ENCODE measurements at regions not wholly inside any gene's neighbourhood (a gene's known extent, or its start where the extent isn't known, plus 50 kb on each side); places are given as distances from the start of the nearest gene placed in this dataset.
"Not testable (repeated sequence)": the region's sequence is repeated elsewhere in the genome, so short reads cannot be mapped to it uniquely, and the experiment has no call there.

GRCh38 chr9:106467865-106468164 is 395.2 kb upstream of the ZNF462 start:
- no peaks in the 10 kb centered on the region for H3K27me3 ChIP-seq (ENCODE audit: control insufficient read depth in 2 of 2, insufficient read depth in 2 of 2, low read length in 2 of 2)
- H3K9ac ChIP-seq (ENCODE audit: low read depth in 1 of 2, low read length in 2 of 2), result no peak overlapping the region
- H3K4me1 ChIP-seq (ENCODE audit: control insufficient read depth in 2 of 2, insufficient read depth in 2 of 2, low read length in 2 of 2), result no peaks in the 10 kb centered on the region
- no peaks in the 10 kb centered on the region for H3K36me3 ChIP-seq (ENCODE audit: control insufficient read depth in 2 of 2, insufficient read depth in 2 of 2, low read length in 2 of 2)
- no peaks in the 10 kb centered on the region for H3K9me3 ChIP-seq (ENCODE audit: control insufficient read depth in 2 of 2, low read length in 2 of 2)
- H3K27ac ChIP-seq (ENCODE audit: low read depth in 2 of 2, low read length in 2 of 2), result no peak overlapping the region
- no peak overlapping the region for H3K4me3 ChIP-seq (ENCODE audit: low read length in 2 of 2)

GRCh38 chr9:106468431-106468830 is 394.5 kb upstream of the ZNF462 start:
- no peaks in the 10 kb centered on the region for H3K27me3 ChIP-seq (ENCODE audit: control insufficient read depth in 2 of 2, insufficient read depth in 2 of 2, low read length in 2 of 2)
- no peak overlapping the region for H3K9ac ChIP-seq (ENCODE audit: low read depth in 1 of 2, low read length in 2 of 2)
- no peak overlapping the region for H3K27ac ChIP-seq (ENCODE audit: low read depth in 2 of 2, low read length in 2 of 2)
- H3K36me3 ChIP-seq (ENCODE audit: control insufficient read depth in 2 of 2, insufficient read depth in 2 of 2, low read length in 2 of 2), result no peaks in the 10 kb centered on the region
- H3K4me1 ChIP-seq (ENCODE audit: control insufficient read depth in 2 of 2, insufficient read depth in 2 of 2, low read length in 2 of 2), result no peaks in the 10 kb centered on the region
- H3K4me3 ChIP-seq (ENCODE audit: low read length in 2 of 2), result no peak overlapping the region
- no peaks in the 10 kb centered on the region for H3K9me3 ChIP-seq (ENCODE audit: control insufficient read depth in 2 of 2, low read length in 2 of 2)

GRCh38 chr9:106478312-106478711 is 384.7 kb upstream of the ZNF462 start:
- H3K9ac ChIP-seq (ENCODE audit: low read depth in 1 of 2, low read length in 2 of 2), result no peak overlapping the region

GRCh38 chr9:106478727-106479126 is 384.2 kb upstream of the ZNF462 start:
- Histone ChIP-seq H3K27ac (ENCODE audit: low read depth in 2 of 2, low read length in 2 of 2) (no peak overlapping the region), H3K36me3 (ENCODE audit: control insufficient read depth in 2 of 2, insufficient read depth in 2 of 2, low read length in 2 of 2) (no peaks in the 10 kb centered on the region), H3K4me3 (ENCODE audit: low read length in 2 of 2) (no peak overlapping the region), H3K4me1 (ENCODE audit: control insufficient read depth in 2 of 2, insufficient read depth in 2 of 2, low read length in 2 of 2) (no peaks in the 10 kb centered on the region), H3K9me3 (ENCODE audit: control insufficient read depth in 2 of 2, low read length in 2 of 2) (no peaks in the 10 kb centered on the region), H3K9ac (ENCODE audit: low read depth in 1 of 2, low read length in 2 of 2) (no peak overlapping the region), H3K27me3 (ENCODE audit: control insufficient read depth in 2 of 2, insufficient read depth in 2 of 2, low read length in 2 of 2) (no peaks in the 10 kb centered on the region)

More at GRCh38 chr9:106478312-106478711, 384.7 kb upstream of the ZNF462 start:
- Histone ChIP-seq H3K27me3 (ENCODE audit: control insufficient read depth in 2 of 2, insufficient read depth in 2 of 2, low read length in 2 of 2) (no peaks in the 10 kb centered on the region), H3K4me3 (ENCODE audit: low read length in 2 of 2) (no peak overlapping the region), H3K27ac (ENCODE audit: low read depth in 2 of 2, low read length in 2 of 2) (no peak overlapping the region), H3K4me1 (ENCODE audit: control insufficient read depth in 2 of 2, insufficient read depth in 2 of 2, low read length in 2 of 2) (no peaks in the 10 kb centered on the region), H3K36me3 (ENCODE audit: control insufficient read depth in 2 of 2, insufficient read depth in 2 of 2, low read length in 2 of 2) (no peaks in the 10 kb centered on the region), H3K9me3 (ENCODE audit: control insufficient read depth in 2 of 2, low read length in 2 of 2) (no peaks in the 10 kb centered on the region)

- no peak overlapping the region for H3K4me3 ChIP-seq (ENCODE audit: low read length in 2 of 2)
- no peaks in the 10 kb centered on the region for H3K9me3 ChIP-seq (ENCODE audit: control insufficient read depth in 2 of 2, low read length in 2 of 2)
- no peaks in the 10 kb centered on the region for H3K4me1 ChIP-seq (ENCODE audit: control insufficient read depth in 2 of 2, insufficient read depth in 2 of 2, low read length in 2 of 2)
- H3K27ac ChIP-seq (ENCODE audit: low read depth in 2 of 2, low read length in 2 of 2), result no peak overlapping the region
- H3K36me3 ChIP-seq (ENCODE audit: control insufficient read depth in 2 of 2, insufficient read depth in 2 of 2, low read length in 2 of 2), result no peaks in the 10 kb centered on the region
- H3K9ac ChIP-seq (ENCODE audit: low read depth in 1 of 2, low read length in 2 of 2), result no peak overlapping the region
- H3K27me3 ChIP-seq (ENCODE audit: control insufficient read depth in 2 of 2, insufficient read depth in 2 of 2, low read length in 2 of 2), result no peaks in the 10 kb centered on the region
These were observed 383.3 kb upstream of the ZNF462 start for GRCh38 chr9:106479679-106480078.

GRCh38 chr9:106481013-106481609 is 381.9 kb upstream of the ZNF462 start:
- H3K36me3 ChIP-seq (ENCODE audit: control insufficient read depth in 2 of 2, insufficient read depth in 2 of 2, low read length in 2 of 2), result no peaks in the 10 kb centered on the region
- H3K9ac ChIP-seq (ENCODE audit: low read depth in 1 of 2, low read length in 2 of 2), result no peak overlapping the region
- no peaks in the 10 kb centered on the region for H3K4me1 ChIP-seq (ENCODE audit: control insufficient read depth in 2 of 2, insufficient read depth in 2 of 2, low read length in 2 of 2)
- H3K4me3 ChIP-seq (ENCODE audit: low read length in 2 of 2), result no peak overlapping the region
- H3K27ac ChIP-seq (ENCODE audit: low read depth in 2 of 2, low read length in 2 of 2), result no peak overlapping the region
- no peaks in the 10 kb centered on the region for H3K27me3 ChIP-seq (ENCODE audit: control insufficient read depth in 2 of 2, insufficient read depth in 2 of 2, low read length in 2 of 2)
- no peaks in the 10 kb centered on the region for H3K9me3 ChIP-seq (ENCODE audit: control insufficient read depth in 2 of 2, low read length in 2 of 2)

- no peaks in the 10 kb centered on the region for H3K4me1 ChIP-seq (ENCODE audit: control insufficient read depth in 2 of 2, insufficient read depth in 2 of 2, low read length in 2 of 2)
- no peaks in the 10 kb centered on the region for H3K27me3 ChIP-seq (ENCODE audit: control insufficient read depth in 2 of 2, insufficient read depth in 2 of 2, low read length in 2 of 2)
- H3K9me3 ChIP-seq (ENCODE audit: control insufficient read depth in 2 of 2, low read length in 2 of 2), result no peaks in the 10 kb centered on the region
- H3K36me3 ChIP-seq (ENCODE audit: control insufficient read depth in 2 of 2, insufficient read depth in 2 of 2, low read length in 2 of 2), result no peaks in the 10 kb centered on the region
- H3K4me3 ChIP-seq (ENCODE audit: low read length in 2 of 2), result no peak overlapping the region
- H3K27ac ChIP-seq (ENCODE audit: low read depth in 2 of 2, low read length in 2 of 2), result no peak overlapping the region
- H3K9ac ChIP-seq (ENCODE audit: low read depth in 1 of 2, low read length in 2 of 2), result no peak overlapping the region
These were observed 380.2 kb upstream of the ZNF462 start for GRCh38 chr9:106482733-106483132.

GRCh38 chr9:106486685-106487084 is 376.3 kb upstream of the ZNF462 start:
- Histone ChIP-seq H3K27me3 (ENCODE audit: control insufficient read depth in 2 of 2, insufficient read depth in 2 of 2, low read length in 2 of 2) (no peaks in the 10 kb centered on the region), H3K36me3 (ENCODE audit: control insufficient read depth in 2 of 2, insufficient read depth in 2 of 2, low read length in 2 of 2) (no peaks in the 10 kb centered on the region), H3K27ac (ENCODE audit: low read depth in 2 of 2, low read length in 2 of 2) (no peak overlapping the region), H3K4me1 (ENCODE audit: control insufficient read depth in 2 of 2, insufficient read depth in 2 of 2, low read length in 2 of 2) (no peaks in the 10 kb centered on the region), H3K4me3 (ENCODE audit: low read length in 2 of 2) (no peak overlapping the region), H3K9ac (ENCODE audit: low read depth in 1 of 2, low read length in 2 of 2) (no peak overlapping the region), H3K9me3 (ENCODE audit: control insufficient read depth in 2 of 2, low read length in 2 of 2) (no peaks in the 10 kb centered on the region)

- no peaks in the 10 kb centered on the region for H3K4me1 ChIP-seq (ENCODE audit: control insufficient read depth in 2 of 2, insufficient read depth in 2 of 2, low read length in 2 of 2)
- H3K9ac ChIP-seq (ENCODE audit: low read depth in 1 of 2, low read length in 2 of 2), result no peak overlapping the region
- H3K36me3 ChIP-seq (ENCODE audit: control insufficient read depth in 2 of 2, insufficient read depth in 2 of 2, low read length in 2 of 2), result no peaks in the 10 kb centered on the region
- H3K27me3 ChIP-seq (ENCODE audit: control insufficient read depth in 2 of 2, insufficient read depth in 2 of 2, low read length in 2 of 2), result no peaks in the 10 kb centered on the region
- H3K27ac ChIP-seq (ENCODE audit: low read depth in 2 of 2, low read length in 2 of 2), result no peak overlapping the region
- no peaks in the 10 kb centered on the region for H3K9me3 ChIP-seq (ENCODE audit: control insufficient read depth in 2 of 2, low read length in 2 of 2)
- no peak overlapping the region for H3K4me3 ChIP-seq (ENCODE audit: low read length in 2 of 2)
These were observed 375.7 kb upstream of the ZNF462 start for GRCh38 chr9:106487266-106487665.

- not testable (repeated sequence) for H3K36me3 ChIP-seq (ENCODE audit: control insufficient read depth in 2 of 2, insufficient read depth in 2 of 2, low read length in 2 of 2); H3K9me3 ChIP-seq (ENCODE audit: control insufficient read depth in 2 of 2, low read length in 2 of 2); H3K4me1 ChIP-seq (ENCODE audit: control insufficient read depth in 2 of 2, insufficient read depth in 2 of 2, low read length in 2 of 2); H3K27ac ChIP-seq (ENCODE audit: low read depth in 2 of 2, low read length in 2 of 2); H3K4me3 ChIP-seq (ENCODE audit: low read length in 2 of 2); H3K9ac ChIP-seq (ENCODE audit: low read depth in 1 of 2, low read length in 2 of 2); H3K27me3 ChIP-seq (ENCODE audit: control insufficient read depth in 2 of 2, insufficient read depth in 2 of 2, low read length in 2 of 2)
These were observed 370.8 kb upstream of the ZNF462 start for GRCh38 chr9:106492126-106492525.

- Histone ChIP-seq H3K36me3 (ENCODE audit: control insufficient read depth in 2 of 2, insufficient read depth in 2 of 2, low read length in 2 of 2) (no peaks in the 10 kb centered on the region), H3K27me3 (ENCODE audit: control insufficient read depth in 2 of 2, insufficient read depth in 2 of 2, low read length in 2 of 2) (no peaks in the 10 kb centered on the region), H3K4me1 (ENCODE audit: control insufficient read depth in 2 of 2, insufficient read depth in 2 of 2, low read length in 2 of 2) (no peaks in the 10 kb centered on the region), H3K9ac (ENCODE audit: low read depth in 1 of 2, low read length in 2 of 2) (no peak overlapping the region), H3K4me3 (ENCODE audit: low read length in 2 of 2) (no peak overlapping the region), H3K27ac (ENCODE audit: low read depth in 2 of 2, low read length in 2 of 2) (no peak overlapping the region), H3K9me3 (ENCODE audit: control insufficient read depth in 2 of 2, low read length in 2 of 2) (no peaks in the 10 kb centered on the region)
These were observed 362.8 kb upstream of the ZNF462 start for GRCh38 chr9:106500171-106500570.

All from mucosa of rectum (tissue), 2 donors.